ENCODE measurements at regions not wholly inside any gene's neighbourhood (a gene's known extent, or its start where the extent isn't known, plus 50 kb on each side); places are given as distances from the start of the nearest gene placed in this dataset.
"Not testable (repeated sequence)": the region's sequence is repeated elsewhere in the genome, so short reads cannot be mapped to it uniquely, and the experiment has no call there.

DNA sequence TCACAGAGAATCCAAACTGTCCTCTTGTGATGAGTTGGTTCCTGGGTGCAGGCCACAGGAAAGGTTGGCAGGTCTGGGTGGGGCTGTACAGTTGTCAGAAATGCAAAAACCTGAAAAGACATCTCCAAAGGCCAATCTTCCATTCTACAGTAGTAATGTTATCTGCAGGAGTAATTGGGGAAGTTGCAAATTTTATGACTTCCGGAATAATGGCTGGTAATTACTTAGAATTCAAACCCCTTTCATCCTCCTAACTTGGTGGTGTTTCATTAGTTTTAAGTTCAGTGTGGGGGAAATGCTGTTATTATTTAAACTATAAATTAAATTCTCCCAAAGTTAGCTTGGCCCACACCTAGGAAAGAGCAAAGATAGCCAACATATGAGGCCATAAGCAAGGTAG lies 64.7 kb upstream of the FAT3 start:
- no peak for DNase-seq (ENCODE audit: low spot score in 2 of 2, unreplicated experiment in 2 of 2)
- Mint-ChIP-seq H3K27ac (no peak overlapping the region), H3K27me3 (ENCODE audit: low read depth) (no peaks in the 10 kb centered on the region), H3K36me3 (no peaks in the 10 kb centered on the region), H3K4me3 (no peak overlapping the region), H3K4me1 (no peaks in the 10 kb centered on the region), H3K9me3 (no peaks in the 10 kb centered on the region)
- TF ChIP-seq, protein P1, sequence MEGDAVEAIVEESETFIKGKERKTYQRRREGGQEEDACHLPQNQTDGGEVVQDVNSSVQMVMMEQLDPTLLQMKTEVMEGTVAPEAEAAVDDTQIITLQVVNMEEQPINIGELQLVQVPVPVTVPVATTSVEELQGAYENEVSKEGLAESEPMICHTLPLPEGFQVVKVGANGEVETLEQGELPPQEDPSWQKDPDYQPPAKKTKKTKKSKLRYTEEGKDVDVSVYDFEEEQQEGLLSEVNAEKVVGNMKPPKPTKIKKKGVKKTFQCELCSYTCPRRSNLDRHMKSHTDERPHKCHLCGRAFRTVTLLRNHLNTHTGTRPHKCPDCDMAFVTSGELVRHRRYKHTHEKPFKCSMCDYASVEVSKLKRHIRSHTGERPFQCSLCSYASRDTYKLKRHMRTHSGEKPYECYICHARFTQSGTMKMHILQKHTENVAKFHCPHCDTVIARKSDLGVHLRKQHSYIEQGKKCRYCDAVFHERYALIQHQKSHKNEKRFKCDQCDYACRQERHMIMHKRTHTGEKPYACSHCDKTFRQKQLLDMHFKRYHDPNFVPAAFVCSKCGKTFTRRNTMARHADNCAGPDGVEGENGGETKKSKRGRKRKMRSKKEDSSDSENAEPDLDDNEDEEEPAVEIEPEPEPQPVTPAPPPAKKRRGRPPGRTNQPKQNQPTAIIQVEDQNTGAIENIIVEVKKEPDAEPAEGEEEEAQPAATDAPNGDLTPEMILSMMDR (IDR thresholded peaks at IDR 0.05; ENCODE audit: unreplicated experiment), result no peak

DNA sequence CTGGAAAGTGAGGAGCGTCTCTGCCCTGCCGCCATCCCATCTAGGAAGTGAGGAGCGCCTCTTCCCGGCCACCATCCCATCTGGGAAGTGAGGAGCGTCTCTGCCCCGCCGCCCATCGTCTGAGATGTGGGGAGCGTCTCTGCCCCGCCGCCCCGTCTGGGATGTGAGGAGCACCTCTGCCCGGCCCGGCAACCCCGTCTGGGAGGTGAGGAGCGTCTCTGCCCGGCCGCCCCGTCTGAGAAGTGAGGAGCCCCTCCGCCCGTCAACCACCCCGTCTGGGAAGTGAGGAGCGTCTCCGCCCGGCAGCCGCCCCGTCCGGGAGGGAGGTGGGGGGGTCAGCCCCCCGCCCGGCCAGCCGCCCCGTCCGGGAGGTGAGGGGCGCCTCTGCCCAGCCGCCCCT lies 67.2 kb upstream of the FAT3 start:
- not testable (repeated sequence) for H3K36me3 Mint-ChIP-seq; H3K4me1 Mint-ChIP-seq; H3K9me3 Mint-ChIP-seq; H3K27me3 Mint-ChIP-seq (ENCODE audit: low read depth); DNase-seq (ENCODE audit: low spot score in 2 of 2, unreplicated experiment in 2 of 2); H3K27ac Mint-ChIP-seq; H3K4me3 Mint-ChIP-seq

DNA sequence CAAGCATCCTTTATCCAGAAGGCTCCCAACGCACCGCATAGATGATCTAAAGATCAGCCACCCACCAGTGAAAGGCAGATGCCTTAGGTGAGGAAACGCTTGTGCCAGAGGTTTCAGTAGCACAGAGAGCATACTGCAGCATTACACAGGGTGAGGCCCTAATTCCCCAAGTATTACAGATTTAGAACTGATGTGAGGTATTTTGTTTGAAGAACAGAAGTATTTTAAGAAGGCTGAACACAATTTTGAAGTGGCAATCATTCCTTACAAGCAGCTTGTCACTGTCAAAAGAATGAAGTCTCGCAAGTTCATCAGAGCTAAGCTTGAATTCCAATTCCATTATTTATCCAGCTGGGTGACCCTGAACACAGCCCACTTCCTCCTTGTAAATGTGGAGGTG lies 70.0 kb upstream of the FAT3 start:
- TF ChIP-seq, protein P1 (IDR thresholded peaks at IDR 0.05; ENCODE audit: unreplicated experiment), result no peak
- H3K27ac Mint-ChIP-seq, result no peak overlapping the region

DNA sequence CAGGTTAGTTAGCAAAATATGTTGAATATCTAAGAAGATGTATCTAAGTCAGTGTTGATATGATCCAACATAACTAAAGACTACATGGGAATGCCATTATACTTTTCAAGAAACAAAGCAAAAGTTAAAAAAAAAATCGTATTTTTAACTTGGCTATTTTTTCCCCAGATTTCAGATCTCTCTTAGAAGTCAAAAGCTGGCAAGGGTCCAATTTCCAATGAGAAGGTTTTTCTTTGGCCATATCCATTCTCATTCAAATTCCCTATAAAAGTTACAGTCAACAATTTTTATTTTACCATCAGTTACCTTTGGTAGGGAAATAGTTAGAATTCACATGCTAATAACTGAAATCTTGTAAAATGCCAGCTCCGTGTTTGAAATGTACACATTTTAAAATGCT lies 70.5 kb upstream of the FAT3 start:
- TF ChIP-seq, protein P1 (IDR thresholded peaks at IDR 0.05; ENCODE audit: unreplicated experiment), result no peak
- Mint-ChIP-seq H3K27ac (no peak overlapping the region), H3K27me3 (ENCODE audit: low read depth) (no peaks in the 10 kb centered on the region), H3K9me3 (no peaks in the 10 kb centered on the region), H3K4me1 (peaks cover 5% of the 10 kb centered on the region), H3K4me3 (no peak overlapping the region), H3K36me3 (no peaks in the 10 kb centered on the region)
- DNase-seq (ENCODE audit: low spot score in 2 of 2, unreplicated experiment in 2 of 2), result no peak

More for the DNA sequence above, 70.0 kb upstream of the FAT3 start:
- H3K9me3 Mint-ChIP-seq, result no peaks in the 10 kb centered on the region
- no peaks in the 10 kb centered on the region for H3K36me3 Mint-ChIP-seq
- no peak for DNase-seq (ENCODE audit: low spot score in 2 of 2, unreplicated experiment in 2 of 2)
- no peak overlapping the region for H3K4me3 Mint-ChIP-seq
- H3K27me3 Mint-ChIP-seq (ENCODE audit: low read depth), result no peaks in the 10 kb centered on the region
- peaks cover 5% of the 10 kb centered on the region for H3K4me1 Mint-ChIP-seq

DNA sequence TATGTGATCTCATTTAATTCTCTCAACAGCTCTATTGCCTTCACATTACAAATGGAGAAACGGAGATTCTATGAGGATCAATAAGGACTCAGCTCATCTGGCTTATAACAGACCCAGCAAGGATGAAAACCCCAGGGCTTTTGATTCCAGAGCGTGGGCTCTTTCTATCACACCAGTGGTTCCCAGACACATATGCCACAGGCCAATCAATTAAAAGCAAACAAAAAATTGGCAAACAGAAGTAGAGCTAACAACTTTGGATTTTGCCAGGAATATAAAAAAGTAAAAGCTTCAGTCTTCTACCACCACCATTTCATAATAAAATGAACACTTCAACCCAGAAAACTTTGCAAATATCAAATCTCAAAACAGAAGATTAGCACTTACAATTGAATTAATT lies 71.1 kb upstream of the FAT3 start:
- H3K27ac Mint-ChIP-seq, result no peak overlapping the region
- H3K4me1 Mint-ChIP-seq, result peaks cover 5% of the 10 kb centered on the region
- no peaks in the 10 kb centered on the region for H3K27me3 Mint-ChIP-seq (ENCODE audit: low read depth)
- no peak for DNase-seq (ENCODE audit: low spot score in 2 of 2, unreplicated experiment in 2 of 2)
- H3K36me3 Mint-ChIP-seq, result no peaks in the 10 kb centered on the region
- H3K9me3 Mint-ChIP-seq, result no peaks in the 10 kb centered on the region
- no peak overlapping the region for H3K4me3 Mint-ChIP-seq
- TF ChIP-seq, protein P1 (IDR thresholded peaks at IDR 0.05; ENCODE audit: unreplicated experiment), result no peak

DNA sequence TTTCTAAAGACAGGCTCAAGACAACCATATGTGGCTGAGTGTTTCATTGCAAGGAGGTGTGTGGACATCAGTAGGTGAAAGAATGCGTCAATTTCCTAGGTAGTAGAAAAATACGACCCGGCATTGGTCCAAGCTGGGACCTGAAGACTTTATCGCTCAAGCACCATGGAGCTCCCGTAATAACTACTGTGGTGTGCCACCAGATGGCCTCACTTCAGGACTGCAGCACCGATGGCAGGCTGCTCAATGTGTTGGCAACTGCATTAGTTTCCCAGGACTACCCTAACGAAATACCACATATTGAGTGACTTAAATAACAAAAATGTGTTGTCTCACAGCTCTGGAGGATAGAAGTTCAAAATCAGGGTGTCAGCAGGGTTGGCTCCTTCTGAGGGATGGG lies 72.4 kb upstream of the FAT3 start:
- Mint-ChIP-seq H3K27ac (no peak overlapping the region), H3K4me3 (no peak overlapping the region), H3K4me1 (peaks cover 5% of the 10 kb centered on the region), H3K27me3 (ENCODE audit: low read depth) (no peaks in the 10 kb centered on the region), H3K9me3 (no peaks in the 10 kb centered on the region), H3K36me3 (no peaks in the 10 kb centered on the region)
- TF ChIP-seq, protein P1 (IDR thresholded peaks at IDR 0.05; ENCODE audit: unreplicated experiment), result no peak
- DNase-seq (ENCODE audit: low spot score in 2 of 2, unreplicated experiment in 2 of 2), result no peak

Measured in mesothelial cell of epicardium (in vitro differentiated cells).